AG08395 (cell line): ENCODE measurements at regions not wholly inside any gene's neighbourhood (a gene's known extent, or its start where the extent isn't known, plus 50 kb on each side); places are given as distances from the start of the nearest gene placed in this dataset.

Experiments used
- DNase-seq: peaks from one replicate; pipeline ENCODE4 v3.0.0; 2012; ENCODE audit warnings: mixed read lengths, low spot score

DNA sequence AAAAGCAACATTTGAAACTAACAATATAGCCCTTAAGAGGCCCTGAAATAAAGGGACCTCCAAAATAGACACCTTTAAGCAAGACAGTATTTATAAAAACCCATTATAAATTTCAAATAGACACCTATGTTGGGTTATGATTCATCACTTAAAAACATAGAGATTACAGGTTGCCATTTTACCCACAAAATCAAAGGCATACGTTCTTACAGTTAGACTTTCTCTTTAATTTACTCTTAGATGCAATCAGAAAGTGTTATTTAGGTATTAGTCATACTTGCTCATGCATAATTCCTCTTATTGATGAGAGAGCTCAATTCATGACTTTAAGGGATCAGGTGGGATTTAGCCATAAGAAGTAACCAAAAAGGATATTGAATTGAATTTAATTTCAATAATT lies 51.5 kb upstream of the TMEM200A start:
- no peak for DNase-seq

GRCh38 chr6:130313206-130313605 lies 52.6 kb upstream of the TMEM200A start:
- DNase-seq = no peak

- DNase-seq = no peak
These were observed 56.8 kb upstream of the TMEM200A start for GRCh38 chr6:130309028-130309427.

DNA sequence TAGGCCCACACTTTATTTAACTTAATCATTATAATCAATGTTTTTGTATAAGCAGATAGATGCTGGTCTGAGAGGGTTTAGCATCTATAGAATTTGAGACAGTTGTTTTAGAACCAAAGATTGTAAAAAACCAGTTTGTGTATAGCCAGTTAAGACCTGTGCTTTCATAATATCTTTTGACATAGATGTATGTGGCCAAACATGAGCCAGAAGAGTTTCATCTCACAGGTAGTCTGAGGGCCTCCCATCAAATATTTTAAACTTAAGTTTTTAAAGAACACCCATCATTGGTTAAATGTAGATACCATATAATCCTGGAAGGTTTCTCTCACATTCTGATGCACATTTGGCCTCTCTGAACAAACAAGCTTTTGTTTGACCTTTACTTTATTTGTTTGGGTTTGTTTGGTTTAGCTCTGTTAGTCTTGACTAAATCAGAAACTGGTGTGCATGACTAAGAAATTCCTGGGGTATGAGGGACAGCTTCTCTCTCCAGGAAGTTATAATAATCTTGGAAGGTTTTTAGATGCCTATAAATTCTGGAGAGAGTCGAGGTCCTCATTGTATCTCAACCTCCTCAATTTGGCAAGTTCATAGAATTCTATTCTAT lies 58.0 kb upstream of the TMEM200A start:
- DNase-seq = peak; percentile 56

DNA sequence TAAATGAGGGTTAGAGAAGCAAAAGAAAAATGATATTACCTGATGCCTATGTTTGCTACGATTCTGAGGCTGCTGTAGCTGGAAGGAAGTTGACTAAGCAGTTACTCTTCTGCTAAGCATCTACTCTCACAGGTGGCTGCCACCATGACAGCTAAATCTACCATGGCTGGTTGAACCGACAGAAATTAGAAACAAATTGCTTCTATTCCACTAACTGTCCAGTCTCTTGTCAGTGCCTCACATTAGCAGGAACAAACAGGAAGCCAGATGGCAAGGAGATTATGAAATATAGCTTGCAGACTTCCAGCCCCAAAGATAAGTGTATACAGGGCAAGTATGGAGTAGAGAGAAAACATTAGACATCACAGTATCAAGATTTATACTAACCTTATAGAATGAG lies 59.4 kb upstream of the TMEM200A start:
- DNase-seq = no peak

DNA sequence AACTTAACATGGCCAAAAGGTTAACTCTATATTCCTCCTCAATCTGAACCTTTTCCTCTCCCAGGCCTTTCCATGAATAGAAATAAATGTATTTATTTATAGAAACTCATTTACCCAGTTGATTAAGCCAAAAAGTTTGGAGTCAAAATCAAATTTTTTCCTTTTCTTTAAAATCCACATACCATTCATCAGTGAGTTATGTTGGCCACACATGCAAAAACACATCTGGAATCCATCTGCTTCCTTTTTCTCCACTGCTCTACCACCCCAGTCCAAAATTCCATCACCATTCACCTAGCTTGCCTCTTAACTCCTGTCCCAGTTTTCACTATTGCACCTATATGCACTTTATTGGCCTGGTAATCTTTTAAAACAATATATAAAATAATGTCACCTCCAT lies 62.4 kb upstream of the TMEM200A start:
- peak; percentile 46 for DNase-seq

DNA sequence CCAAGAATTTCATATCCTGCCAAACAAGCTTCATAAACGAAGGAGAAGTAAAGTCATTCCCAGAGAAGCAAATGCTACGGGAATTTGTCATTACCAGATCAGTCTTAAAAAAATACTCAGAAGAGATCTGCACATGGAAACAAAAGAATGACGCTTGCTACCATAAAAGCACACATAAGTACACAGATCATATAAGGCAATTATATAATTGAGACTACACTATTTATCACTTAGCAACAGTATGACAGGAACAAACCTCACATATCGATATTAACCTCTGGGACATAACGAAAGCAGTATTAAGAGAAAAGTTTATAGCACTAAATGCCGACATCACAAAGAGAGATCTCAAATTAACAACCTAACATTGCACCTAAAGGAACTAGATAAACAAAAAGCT lies 67.6 kb upstream of the TMEM200A start:
- no peak for DNase-seq

DNA sequence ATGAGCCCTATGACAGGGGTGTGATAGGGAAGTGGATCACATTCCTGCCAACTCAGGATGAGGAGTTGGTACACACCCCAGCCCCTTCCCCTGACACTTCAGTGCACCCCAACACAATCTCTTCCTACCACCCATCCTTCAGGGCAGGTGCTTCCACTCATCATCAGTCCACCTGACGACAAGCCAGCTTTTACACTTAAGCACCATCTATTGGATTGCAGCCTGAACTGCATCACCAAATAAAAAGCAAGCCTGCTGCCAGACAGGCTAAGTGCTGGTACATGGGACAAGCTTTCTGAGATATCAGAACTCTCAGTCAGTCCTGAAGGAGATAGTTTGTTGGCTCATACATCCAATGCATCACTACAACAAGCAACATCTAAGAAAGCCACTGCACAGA lies 69.0 kb upstream of the TMEM200A start:
- no peak for DNase-seq

DNA sequence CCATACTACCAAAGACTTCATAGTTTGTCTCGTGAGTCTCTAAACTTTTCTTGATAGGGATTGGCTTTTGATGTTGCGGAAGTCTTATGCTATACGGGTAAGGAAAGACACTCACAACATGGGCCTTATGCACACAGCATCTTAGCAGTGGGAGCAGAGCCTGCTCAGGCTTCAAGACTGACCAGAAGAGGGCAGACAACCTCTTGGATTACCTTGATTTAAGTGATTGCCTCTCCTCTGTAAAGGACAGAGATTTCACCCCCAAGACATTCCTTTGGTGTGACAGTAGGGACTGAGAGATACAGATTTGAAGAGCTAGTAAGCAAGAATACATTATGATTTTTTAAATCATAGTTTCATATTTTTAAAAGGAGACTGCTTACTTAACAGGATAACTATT lies 71.0 kb upstream of the SAMD3 start:
- DNase-seq = peak; percentile 82

- no peak for DNase-seq
These were observed 65.3 kb upstream of the SAMD3 start for GRCh38 chr6:130288065-130288464.

- peak; percentile 34 for DNase-seq
These were observed 59.7 kb upstream of the SAMD3 start for GRCh38 chr6:130282234-130282995.

DNA sequence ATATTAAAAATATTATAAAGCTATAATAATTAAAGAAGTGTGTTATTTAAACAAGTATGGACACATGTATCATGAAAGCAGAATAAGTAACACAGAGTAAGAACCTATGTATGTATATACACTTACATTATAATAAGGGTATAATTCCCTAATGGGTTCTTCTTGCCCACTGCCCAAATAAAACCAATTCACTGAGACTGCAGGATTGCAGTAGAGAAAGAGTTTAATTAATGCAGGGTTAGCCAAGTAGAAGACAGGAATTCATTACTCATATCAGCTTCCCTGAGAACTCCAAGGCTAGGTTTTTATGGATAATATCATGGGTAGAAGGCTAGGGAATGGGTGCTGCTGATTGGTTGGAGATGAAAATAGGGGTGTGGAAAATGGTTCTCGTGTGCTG lies 53.8 kb upstream of the SAMD3 start:
- no peak for DNase-seq

- DNase-seq = no peak
These were observed 51.3 kb upstream of the SAMD3 start for GRCh38 chr6:130274007-130274406.
